ENCODE measurements at regions not wholly inside any gene's neighbourhood (a gene's known extent, or its start where the extent isn't known, plus 50 kb on each side); places are given as distances from the start of the nearest gene placed in this dataset.
A peak's percentile ranks its signal among the peaks of the same experiment; 100 is the strongest.
"Not testable (repeated sequence)": the region's sequence is repeated elsewhere in the genome, so short reads cannot be mapped to it uniquely, and the experiment has no call there.

DNA sequence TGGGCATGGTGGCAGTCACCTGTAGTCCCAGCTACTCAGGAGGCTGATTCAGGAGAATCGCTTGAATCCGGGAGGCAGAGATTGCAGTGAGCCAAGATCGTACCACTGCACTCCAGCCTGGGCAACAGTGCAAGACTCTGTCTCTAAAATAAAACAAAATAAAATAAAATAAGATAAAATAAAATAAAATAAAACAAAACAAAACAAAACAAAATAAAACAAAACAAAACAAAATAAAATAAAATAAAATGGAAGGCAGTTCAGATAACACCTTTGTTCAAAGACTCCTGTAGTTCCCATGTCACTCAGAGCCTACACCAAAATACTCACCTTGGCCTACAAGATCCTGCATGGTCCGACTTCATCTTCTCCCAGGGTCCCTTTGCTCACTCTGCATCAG is 61.3 kb downstream of the SYF2 start:
- not testable (repeated sequence) for DNase-seq (ENCODE audit: low spot score)

DNA sequence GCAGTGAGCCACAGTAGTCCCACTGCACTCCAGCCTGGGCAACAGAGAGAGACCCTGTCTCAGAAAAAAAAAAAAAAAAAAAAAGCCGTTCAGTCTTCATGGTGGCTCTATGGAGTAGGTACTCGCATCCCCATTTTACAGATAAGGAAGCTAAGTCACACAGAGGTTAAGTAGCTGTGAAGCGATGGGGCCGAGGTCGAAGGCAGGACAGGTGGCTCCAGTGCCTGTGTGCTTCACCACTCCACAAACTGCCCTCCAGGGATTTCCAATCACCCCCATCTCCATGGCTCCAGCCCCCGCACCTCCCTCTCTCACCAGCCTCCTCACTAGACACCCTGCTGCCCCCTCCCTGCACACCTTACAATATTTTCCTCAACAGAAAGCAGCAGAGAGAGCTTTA is 61.9 kb downstream of the SYF2 start:
- no peak for DNase-seq (ENCODE audit: low spot score)

DNA sequence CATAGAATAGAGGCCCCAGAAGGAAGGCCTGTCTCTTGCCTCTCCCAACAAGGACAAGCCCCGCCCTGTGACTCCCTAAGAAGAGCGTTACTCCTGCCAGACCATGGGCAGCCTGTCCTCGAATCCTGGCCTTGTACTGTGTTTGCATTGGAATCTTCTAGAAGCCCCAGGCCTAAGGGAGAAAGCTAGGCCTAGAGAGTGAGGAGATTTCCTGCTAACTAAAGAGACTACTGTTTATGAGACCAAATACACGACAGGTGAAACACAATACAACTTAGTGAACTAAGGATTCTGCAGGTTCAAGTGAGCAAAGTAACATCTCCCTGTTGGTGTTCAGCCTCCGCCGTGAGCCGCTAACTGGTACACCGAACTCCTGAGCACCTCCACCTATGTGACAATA is 62.7 kb downstream of the SYF2 start:
- DNase-seq (ENCODE audit: low spot score), result no peak

DNA sequence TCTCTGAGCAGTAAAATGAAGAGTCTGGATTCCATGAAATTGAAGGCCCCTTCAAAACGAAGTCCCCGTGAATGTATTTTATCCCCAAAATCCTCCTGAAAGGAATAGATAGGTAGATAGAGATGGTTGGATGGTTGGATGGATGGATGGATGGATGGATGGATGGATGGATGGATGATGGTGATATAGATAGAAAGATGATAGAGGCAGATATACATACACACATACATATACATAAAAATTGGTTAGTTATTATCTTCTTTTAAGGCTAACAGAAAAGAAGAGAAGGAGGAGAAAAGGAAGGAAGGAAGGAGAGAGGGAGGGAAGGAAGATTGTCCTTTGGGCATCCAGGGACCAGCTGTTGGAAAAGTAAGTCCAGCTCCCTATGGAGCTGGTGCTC is 63.1 kb downstream of the SYF2 start:
- DNase-seq (ENCODE audit: low spot score), result no peak

DNA sequence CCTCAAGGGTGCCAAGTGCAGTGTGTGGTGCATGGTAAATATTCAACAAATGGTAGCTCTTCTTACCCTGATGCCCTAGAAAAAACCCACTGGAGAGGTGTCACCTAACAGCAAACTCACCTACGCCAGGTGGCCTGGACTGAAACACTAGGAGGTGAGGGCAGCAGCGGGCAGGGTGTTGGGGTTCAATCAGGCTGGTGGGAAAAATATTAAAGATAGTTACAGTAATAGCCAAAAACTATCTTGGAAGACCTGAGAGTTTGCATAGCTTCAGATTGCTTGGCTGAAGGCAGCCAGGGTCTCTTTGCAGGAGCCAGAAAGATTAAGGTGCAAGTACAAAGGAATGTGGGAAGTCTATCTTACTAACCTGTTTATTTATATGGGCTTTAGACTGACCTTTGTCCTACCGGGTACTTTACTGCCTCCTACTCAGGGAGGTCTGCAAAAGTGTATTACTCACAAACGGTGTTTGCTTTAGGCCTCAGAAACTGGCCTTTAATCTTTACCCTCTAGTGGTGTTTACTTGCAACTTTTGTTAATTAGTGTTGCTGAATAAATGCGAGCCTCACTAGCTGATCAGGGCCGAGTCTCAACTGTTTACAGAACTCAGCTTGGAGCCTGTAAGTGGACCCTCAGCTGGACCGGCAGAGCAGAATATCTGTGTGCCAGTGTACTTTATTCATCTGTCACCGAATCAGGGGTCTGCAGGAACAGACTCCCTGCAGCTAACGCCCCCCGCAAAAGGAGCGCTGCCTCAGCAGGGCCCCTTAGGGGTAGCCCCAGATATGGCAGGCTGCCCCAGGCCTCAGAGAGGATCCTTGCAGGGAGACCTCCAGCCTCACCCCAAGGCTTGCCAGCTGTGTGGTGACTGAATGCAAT is 63.9 kb downstream of the SYF2 start:
- DNase-seq (ENCODE audit: low spot score), result peak; percentile 77

DNA sequence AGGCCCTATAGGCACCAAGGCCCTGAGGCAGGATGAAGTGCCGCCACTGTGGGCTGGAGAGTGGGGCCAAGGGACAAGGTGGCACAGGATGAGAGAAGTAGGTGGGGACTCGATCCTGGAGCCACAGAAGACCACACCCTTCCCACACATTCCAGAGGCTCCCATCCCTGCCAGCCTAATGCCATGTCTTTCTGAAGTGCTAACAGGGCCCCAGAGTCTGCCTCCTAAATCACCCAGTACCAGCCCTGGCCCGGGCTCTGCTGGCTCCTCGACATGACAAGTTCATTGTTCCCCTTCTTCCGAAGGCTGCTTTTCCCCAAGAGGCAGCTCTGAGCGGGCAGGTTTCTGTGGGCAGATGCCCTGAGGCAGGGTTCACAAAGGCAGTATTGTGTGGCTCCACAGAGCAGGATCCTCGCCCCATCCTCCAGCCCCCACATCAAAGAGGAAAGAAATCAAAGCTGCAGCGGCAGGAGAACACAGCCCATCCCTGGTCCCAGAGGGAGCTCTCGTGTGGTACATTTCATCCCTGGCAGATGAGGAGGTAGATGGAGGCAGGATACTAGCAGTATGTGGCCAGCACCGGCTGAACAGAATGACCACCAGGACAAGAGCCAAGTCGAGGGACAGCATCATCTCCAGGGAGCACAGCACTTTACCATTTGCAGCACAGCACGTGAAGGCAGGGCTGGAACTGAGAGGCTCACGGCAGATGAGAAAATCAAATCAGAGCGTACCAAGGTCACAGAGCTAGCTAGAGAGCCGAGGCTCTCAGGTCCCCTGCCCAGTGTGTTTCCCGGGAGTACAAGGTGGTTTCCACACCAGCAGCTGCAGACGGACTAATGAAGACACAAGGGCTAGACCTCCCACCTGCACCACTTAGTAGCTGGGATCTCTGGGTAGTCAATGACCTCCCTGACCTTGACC is 64.8 kb downstream of the SYF2 start:
- peak; percentile 67 for DNase-seq (ENCODE audit: low spot score)

DNA sequence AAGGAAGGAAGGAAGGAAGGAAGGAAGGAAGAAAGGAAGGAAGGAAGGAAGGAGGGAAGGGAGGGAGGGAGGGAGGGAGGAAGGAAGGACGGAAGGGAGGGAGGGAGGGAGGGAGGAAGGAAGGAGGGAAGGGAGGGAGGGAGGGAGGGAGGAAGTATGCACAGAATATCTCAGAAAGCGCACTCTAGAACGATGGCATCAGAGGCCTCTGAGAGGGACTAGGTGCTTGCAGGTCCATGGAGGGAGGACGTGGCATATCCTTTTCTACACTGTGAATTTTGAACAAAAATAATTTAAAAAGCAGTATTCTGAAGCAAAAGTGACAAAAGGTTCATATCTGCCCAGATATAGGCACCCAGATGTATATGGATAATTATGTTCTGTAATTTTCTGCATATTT is 65.5 kb downstream of the SYF2 start:
- no peak for DNase-seq (ENCODE audit: low spot score)

DNA sequence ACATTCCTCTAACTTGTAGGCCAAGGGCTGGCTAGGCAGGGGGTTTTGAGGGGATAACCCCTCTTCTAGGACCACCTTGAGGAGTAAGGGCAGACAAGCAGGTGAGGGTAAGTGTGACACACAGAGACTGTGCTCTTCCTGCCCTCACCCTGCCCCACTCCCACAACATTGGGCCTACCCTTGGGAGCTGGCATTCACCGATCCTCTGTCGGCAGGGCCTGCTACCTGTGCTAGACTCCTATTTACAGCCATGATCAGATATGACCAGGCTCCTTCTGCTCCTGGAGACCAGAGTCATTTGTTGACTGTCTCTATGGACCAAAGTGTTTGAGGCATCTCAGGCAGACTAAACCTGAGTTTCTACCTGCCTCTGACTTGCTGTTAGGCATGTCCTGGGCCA is 68.3 kb downstream of the SYF2 start:
- no peak for DNase-seq (ENCODE audit: low spot score)

DNA sequence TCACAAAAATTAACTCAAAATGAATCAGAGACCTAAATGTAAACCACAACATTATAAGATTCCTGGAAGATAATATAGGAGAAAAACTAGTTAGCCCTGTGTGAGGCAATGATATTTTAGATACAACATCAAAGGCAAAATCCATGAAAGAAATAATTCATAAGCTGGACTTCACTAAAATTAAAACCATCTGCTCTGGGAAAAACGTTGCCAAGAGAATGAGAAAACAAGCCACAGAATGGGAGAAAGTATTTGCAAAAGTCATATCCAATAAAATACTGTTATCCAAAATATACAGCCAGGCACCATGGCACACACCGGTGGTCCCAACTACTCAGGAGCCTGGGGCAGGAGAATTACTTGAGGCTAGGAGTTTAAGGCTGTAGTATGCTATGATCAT is 70.3 kb downstream of the SYF2 start:
- no peak for DNase-seq (ENCODE audit: low spot score)

DNA sequence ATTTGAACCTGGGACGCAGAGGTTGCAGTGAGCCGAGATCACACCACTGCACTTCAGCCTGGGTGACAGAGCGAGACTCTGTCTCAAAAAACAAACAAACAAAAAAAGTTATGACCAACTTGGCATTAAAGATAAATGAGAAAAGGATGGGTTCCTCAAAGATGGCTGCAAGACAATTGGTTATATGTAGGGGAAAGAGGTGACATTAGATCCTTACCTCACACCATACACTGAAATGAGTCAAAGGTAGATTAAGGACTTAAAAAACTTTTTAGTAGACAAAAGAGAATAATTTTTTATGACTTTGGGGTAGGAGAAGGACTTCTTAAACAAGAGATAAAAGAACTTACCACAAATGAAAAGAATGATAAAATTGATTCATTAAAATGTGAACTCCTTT is 74.5 kb downstream of the SYF2 start:
- DNase-seq (ENCODE audit: low spot score), result no peak

DNA sequence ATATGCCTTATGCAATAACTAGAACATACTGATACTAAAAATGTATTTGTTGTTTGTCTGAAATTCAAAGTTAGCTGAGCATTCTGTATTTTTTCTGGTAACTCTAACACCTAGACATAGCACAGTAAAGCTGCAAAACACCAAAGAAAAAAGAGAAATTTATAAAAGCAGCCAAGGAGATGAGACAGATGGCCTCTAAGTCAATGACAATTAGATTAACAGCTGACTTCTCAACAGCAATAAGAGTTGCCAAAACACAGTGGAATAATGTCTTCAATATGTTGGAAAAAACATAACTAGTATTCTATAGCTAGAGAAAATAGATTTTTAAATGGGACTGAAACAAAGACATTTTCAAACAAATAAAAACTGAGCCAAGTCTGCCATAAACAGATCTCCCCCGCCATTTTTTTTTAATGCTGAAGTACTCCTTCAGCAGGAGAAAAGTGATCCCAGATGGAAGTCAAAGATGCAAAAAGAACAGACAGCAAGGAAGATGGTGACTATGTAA is 81.3 kb downstream of the SYF2 start:
- DNase-seq (ENCODE audit: low spot score), result no peak

DNA sequence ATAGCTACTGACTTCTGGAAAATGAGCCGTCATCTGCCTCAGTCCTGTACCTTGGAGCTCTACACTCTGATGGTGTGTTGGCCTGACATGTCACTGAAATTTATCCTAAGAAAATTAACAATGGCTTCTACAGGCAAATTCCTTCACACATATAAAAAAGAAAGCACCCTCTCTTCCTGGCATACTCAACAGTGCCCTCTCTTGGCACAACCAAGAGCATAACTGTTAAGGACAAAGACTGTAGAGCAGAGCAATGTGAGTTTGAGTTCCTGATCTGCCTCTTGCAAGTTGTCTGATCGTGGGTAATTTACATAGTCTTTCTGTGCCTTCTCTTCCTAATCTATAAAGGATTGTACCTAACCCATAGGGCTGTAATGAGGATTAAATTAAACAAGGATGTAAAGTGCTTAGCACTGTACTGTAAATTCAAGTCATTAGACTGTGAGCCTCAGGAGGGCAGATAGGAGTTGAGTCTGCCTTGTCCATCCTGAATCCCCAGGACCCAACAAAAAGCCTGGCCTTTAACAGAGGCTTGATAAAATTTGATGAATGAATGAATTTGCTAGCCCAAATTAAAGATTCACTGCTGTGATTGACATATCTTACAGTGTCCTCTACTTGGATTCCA is 83.5 kb downstream of the SYF2 start:
- peak; percentile 35 for DNase-seq (ENCODE audit: low spot score)

DNA sequence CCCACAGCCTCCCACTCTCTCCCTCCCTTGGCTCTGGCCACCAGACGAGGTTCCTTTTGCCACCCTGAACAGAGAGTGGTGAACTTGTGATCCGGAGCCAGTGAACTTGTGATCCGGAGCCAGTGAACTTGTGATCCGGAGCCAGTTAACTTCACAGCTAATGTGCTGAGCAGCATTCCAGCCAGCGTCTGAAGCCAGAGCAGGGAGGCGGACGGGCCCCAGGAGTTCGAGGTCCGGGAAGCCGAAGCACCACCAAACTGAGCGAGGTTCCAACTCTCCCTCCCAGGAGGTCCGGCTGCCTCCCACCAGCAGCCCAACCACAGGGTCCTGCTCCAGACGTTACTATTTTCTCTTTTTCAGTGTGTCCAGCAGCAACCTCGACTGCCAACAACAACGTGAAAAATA is 85.8 kb downstream of the SYF2 start:
- DNase-seq (ENCODE audit: low spot score), result no peak

DNA sequence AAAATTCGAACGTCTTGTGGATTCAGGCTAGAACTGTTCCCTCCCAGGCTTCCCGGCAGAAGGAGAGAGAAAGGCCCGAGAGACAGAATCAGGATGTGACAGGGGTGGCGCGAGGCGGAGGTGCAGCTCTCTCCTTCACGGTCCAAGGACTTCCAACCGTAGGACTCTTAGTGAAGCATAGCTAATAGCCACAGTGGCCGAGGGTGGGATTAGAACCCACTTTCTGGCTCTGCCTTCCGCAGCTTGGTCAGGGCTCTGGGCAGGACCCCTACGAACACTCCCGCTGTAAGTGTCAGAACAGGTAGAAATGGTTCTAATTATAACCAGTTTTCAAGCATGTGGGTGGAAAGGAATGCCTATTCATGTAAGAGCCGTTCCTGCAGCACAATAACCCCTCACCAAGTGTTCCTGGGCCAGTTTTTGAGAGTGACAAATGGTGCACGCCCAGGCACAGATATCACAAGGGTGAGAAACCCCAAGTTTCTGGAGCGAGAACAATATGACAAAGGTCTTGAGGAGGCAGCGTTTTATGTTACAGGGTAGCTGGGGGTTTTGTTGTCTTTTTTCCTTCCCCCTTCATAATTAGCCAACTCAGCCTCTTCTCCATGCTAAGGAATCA is 86.4 kb downstream of the SYF2 start:
- no peak for DNase-seq (ENCODE audit: low spot score)

DNA sequence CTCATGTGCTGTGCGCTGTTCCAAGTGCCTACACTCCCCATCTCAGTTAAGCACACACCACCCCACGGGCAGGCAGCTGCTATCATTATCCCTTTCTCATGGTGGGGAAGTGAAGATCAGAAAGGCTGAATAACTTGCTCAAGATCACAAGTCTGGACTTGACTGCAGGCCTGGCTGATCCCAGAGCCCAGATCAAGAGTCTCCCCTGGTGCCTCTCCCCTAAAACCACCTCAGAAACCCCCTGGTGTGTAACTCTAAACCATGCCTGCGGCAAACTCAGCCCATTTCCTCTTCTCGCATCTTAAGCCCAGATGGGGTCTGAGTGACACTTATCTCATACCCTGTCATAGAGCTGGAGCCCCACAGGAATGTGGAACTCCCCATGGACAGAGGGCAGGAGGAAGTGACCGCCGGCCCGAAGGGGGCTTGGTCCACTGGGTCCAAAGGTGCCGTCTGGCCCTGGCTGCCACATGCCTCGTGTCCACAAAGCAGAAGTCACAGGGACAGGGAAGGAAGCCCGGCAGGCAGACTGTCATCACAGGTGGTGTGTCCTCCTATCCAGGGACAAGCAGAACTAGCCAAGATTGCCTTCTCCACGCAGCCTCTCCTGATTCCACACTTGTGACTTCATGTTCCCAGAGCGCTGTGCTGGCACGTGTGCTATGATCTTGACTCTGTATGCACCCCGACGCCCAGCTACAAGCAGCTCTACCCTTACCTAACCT is 92.1 kb downstream of the SYF2 start:
- no peak for DNase-seq (ENCODE audit: low spot score)

DNA sequence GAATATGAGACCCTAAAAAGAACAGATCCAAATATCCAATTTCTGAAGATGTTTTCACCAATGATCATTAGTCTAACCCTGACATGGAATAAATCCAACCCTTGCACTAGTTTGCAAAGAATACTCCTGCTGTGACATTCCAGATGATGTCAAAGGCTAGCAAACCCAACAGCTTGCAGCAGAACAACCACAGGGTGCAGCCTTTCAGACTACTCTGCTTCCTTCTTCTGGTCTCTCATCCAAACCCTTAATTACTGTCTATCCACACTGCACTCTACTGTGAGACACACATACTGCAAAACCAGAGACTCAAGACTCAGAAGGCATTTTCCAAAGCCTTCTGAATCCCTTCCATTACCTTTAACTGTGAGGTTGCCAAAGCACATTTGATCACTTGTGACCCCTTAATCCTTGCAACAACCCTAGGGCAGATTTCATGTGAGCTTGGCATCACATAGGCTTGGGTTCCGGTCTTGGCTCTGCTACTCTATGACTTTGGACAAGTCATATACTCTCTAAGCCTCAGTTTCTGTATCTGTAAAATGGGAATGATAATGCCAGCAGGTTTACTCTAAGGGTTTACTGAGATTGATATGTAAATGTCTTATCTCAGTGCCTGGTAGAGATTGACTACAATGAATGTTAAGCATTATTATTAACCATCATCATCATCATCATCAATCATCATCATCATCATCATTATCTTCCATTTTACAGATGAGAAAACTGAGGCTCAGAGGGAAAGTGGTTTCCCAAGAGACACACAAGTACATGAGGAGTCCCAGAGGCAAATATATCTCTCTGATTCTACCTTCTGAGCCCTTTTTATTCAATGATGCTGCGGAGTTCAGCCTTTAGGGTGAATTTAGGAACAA is 94.5 kb downstream of the SYF2 start:
- DNase-seq (ENCODE audit: low spot score), result no peak

DNA sequence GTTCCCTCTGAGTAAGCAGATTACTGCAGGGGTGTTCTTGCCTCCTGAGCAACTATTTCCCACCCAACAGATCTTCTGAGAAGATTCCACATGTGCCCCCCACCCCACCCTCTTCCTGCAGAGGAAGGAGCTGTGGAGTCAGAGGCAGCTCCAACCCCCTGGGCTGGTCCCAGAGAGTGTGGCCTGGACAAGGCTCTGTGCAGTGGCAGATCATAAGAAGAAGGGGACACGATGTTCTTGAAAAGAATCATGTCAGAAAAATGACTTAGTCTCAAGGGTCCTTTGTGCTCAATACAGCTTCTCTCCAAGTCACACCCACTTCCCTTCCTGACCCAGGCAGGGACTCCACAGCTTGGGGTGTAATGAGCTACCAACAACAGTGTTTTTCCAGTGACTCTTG is 95.2 kb downstream of the SYF2 start:
- DNase-seq (ENCODE audit: low spot score), result no peak

DNA sequence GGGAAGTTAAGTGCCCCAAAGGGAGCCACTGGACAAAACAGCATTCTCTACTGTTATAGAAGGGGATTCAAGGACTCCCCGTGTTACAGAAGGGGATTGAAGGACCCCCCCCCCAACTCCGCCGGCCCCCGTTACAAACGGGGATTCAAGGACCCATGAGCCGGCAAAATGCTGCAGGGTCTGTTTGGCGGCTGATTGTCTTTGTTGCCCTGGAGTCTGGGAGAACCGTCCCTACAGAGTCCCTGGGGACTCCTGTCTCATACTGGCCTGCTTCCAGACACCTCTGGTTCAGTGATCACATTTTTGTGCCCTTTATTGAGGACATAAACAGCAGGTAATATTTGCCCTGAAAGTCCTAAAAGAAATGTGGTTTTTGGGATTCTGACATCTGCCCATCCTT is 96.4 kb downstream of the SYF2 start:
- no peak for DNase-seq (ENCODE audit: low spot score)

DNA sequence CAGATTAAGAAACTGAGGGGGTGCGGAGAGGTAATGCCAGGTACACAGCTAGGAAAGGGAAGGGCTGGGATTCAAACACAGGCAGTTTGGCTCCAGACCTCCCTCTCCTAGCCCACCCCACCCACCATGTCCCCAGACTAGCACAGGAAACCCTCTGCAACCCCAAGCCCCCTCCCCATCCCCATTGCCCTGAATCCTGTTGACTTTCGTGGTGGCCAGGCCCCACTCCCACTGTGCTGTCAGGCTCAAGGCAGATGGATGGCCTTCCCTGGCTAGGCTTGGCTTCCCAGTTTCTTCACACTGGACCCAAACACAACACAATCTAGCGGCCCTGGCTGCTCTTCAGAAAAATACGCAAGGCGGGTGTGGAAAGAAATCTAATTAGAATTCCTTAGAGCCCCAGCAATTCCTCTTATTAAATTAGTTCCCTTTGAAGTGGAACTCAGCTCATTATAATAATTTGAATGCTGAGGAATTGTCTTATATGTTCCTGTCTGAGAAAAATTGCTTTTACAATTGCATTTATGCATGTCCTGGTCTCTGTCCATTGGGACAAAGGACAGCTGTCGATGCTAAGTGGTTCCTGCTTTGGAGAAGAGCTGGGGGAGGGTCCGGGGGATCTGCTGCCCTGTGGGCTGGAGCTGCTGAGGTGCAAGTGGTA is 97.4 kb downstream of the SYF2 start:
- no peak for DNase-seq (ENCODE audit: low spot score)

All from HT-29 (cell line).